ENCODE measurements at regions not wholly inside any gene's neighbourhood (a gene's known extent, or its start where the extent isn't known, plus 50 kb on each side); places are given as distances from the start of the nearest gene placed in this dataset.

- peak overlapping the region; percentile 76 to 82 for H3K4me3 Mint-ChIP-seq
- Histone ChIP-seq H3K9me3 (ENCODE audit: control insufficient read depth, low read depth, low read length) (no peaks in the 10 kb centered on the region), H2BK20ac (ENCODE audit: low read depth, low read length, poor library complexity, severe bottlenecking) (no peak overlapping the region), H3K4me1 (ENCODE audit: insufficient read depth, low read length) (peaks cover 9% of the 10 kb centered on the region; the same call in 1 of the 2 replicates), H2AFZ (ENCODE audit: low read length) (no peak overlapping the region), H3K27ac (ENCODE audit: insufficient read length, low read depth, low read length) (no peak overlapping the region), H2BK5ac (ENCODE audit: insufficient read length, low read length) (no peak overlapping the region), H2BK12ac (ENCODE audit: insufficient read length, low read depth, low read length) (no peak overlapping the region), H3K27me3 (ENCODE audit: insufficient read depth, low read length) (no peaks in the 10 kb centered on the region), H3K79me2 (ENCODE audit: insufficient read depth, low read length) (peaks cover 5% of the 10 kb centered on the region; the same call in 1 of the 2 replicates), H3K9ac (ENCODE audit: extremely low read depth, insufficient read length, low read length) (no peak overlapping the region), H3K23me2 (ENCODE audit: insufficient read length, low read depth, low read length, poor library complexity, severe bottlenecking) (peaks cover 39% of the 10 kb centered on the region), H2BK15ac (ENCODE audit: low read depth, low read length) (no peak overlapping the region), H3K4ac (ENCODE audit: low read depth, low read length) (no peak overlapping the region), H3K23ac (ENCODE audit: insufficient read length, low read depth, low read length) (no peak overlapping the region), H2BK120ac (ENCODE audit: low read depth, low read length, poor library complexity, severe bottlenecking) (no peak overlapping the region), H3K18ac (ENCODE audit: insufficient read length, low read depth, low read length) (no peak overlapping the region), H3K79me1 (ENCODE audit: insufficient read depth, low read depth, low read length, poor library complexity, severe bottlenecking) (no peaks in the 10 kb centered on the region), H4K8ac (replicated peaks; ENCODE audit: insufficient read length, low read depth, low read length) (no peak overlapping the region), H3K14ac (ENCODE audit: insufficient read depth, low read length) (peak overlapping the region; percentile 84; the same call in 1 of the 2 replicates), H3K4me2 (ENCODE audit: insufficient read depth, insufficient read length, low read length) (peak overlapping the region; percentile 78), H4K91ac (ENCODE audit: insufficient read length, low read depth, low read length) (no peak overlapping the region), H3K56ac (ENCODE audit: insufficient read length, low read depth, low read length) (no peak overlapping the region), H4K5ac (ENCODE audit: insufficient read length, low read depth, low read length) (no peak overlapping the region), H2AK5ac (ENCODE audit: insufficient read length, low read length) (no peak overlapping the region), H4K20me1 (ENCODE audit: control insufficient read depth, insufficient read depth, insufficient read length) (no peaks in the 10 kb centered on the region), H3T11ph (ENCODE audit: low read length) (no peak overlapping the region)
- H3K9me3 Mint-ChIP-seq = peaks cover 0 to 3% of the 10 kb centered on the region in 2 experiments; a peak in 1 of 5 replicates
- no peaks in the 10 kb centered on the region; a peak in 2 of 7 replicates for H3K36me3 Mint-ChIP-seq (ENCODE audit: insufficient read depth in 1 of 3, low read depth in 3 of 3)
- no CpG with 5 or more reads among the region's 65 CpGs for WGBS (ENCODE audit: extremely low coverage, insufficient read length, low lambda C conversion rate)
- TF ChIP-seq CTCF (conservative IDR thresholded peaks at IDR 0.05) = no peak
- H3K27me3 Mint-ChIP-seq (ENCODE audit: low read depth) = peaks cover 6% of the 10 kb centered on the region
- DNase-seq = peak; percentile 67
- peaks cover 40 to 52% of the 10 kb centered on the region in 2 experiments for H3K4me1 Mint-ChIP-seq
- H3K27ac Mint-ChIP-seq = no peak overlapping the region; a peak in 1 of 7 replicates
These were observed 56.6 kb upstream of the GSE1 start for GRCh38 chr16:85556456-85557082.

Data from H9 (cell line).